Glutamatergic neuron (in vitro differentiated cells): ENCODE measurements at regions not wholly inside any gene's neighbourhood (a gene's known extent, or its start where the extent isn't known, plus 50 kb on each side); places are given as distances from the start of the nearest gene placed in this dataset.
"Not testable (repeated sequence)": the region's sequence is repeated elsewhere in the genome, so short reads cannot be mapped to it uniquely, and the experiment has no call there.

ENCODE experiments used
- DNase-seq: peaks from one replicate; pipeline ENCODE4 v3.0.0; 2022
- H3K27ac Mint-ChIP-seq: one replicate; pipeline ENCODE4 v1.8.0; 2020; ENCODE audit warnings: mild to moderate bottlenecking, mixed read lengths, inconsistent platforms; ENCODE audit not compliant: unreplicated experiment
- H3K27me3 Mint-ChIP-seq: one replicate; pipeline ENCODE4 v1.8.0; 2020; ENCODE audit warnings: mild to moderate bottlenecking, moderate library complexity, mixed read lengths, inconsistent platforms; ENCODE audit not compliant: unreplicated experiment
- H3K36me3 Mint-ChIP-seq: one replicate; pipeline ENCODE4 v1.8.0; 2020; ENCODE audit warnings: mild to moderate bottlenecking, mixed read lengths, inconsistent platforms; ENCODE audit not compliant: unreplicated experiment
- H3K4me1 Mint-ChIP-seq: one replicate; pipeline ENCODE4 v1.8.0; 2020; ENCODE audit warnings: mild to moderate bottlenecking, low read depth, mixed read lengths, inconsistent platforms; ENCODE audit not compliant: unreplicated experiment
- H3K4me3 Mint-ChIP-seq: one replicate; pipeline ENCODE4 v1.8.0; 2020; ENCODE audit warnings: mild to moderate bottlenecking, mixed read lengths, inconsistent platforms; ENCODE audit not compliant: unreplicated experiment
- H3K9me3 Mint-ChIP-seq: one replicate; pipeline ENCODE4 v1.8.0; 2020; ENCODE audit warnings: mild to moderate bottlenecking, moderate library complexity, mixed read lengths, inconsistent platforms; ENCODE audit not compliant: unreplicated experiment
- CTCF ChIP-seq: fragments of 200-600 bp; sonication (generic); IDR thresholded peaks from one replicate; pipeline ENCODE4 v1.5.0; 2021; ENCODE audit not compliant: partially characterized antibody, unreplicated experiment

DNA sequence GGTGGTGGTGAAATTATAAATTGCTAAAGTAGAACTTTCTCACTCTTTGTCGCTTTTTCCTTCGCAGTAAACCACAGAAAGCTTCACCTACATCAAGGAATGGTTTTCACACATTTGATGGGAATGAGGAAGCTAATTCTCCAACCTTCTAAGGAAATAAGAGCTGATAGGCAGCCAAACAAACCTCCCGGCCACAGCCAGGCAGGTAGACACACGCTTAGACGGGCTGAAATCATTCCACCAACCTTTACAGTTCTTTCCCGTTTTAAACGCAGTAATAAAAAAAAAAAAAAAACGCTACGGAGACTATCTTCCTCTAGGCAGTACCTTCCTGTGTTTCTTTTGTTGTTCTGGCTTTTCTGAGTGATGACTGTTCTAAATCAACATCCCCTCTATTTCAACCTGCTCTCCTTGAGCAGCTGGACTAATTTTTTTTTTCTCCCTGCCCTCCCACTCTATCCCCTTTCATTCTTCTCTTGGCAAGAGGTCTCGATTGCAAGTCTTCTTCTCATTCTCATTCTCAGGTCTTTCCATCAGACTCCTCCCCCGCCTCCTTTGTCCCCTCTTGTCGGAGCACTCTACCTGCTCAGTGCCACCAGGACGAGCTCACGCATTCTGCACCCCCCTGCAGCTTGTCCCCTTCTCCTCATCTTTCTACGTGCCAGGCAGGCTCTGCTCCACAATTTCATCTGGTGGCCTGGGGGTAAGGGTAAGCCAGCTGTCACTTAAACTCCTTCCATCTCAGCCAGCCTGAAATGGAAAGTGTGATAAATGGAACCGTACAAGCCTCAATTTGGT, 391.1 kb upstream of the MDFIC2 start:
- Mint-ChIP-seq H3K36me3 (no peaks in the 10 kb centered on the region), H3K4me1 (no peaks in the 10 kb centered on the region), H3K4me3 (no peak overlapping the region), H3K27ac (peak overlapping the region; percentile 49), H3K9me3 (peaks cover 2% of the 10 kb centered on the region), H3K27me3 (no peaks in the 10 kb centered on the region)
- no peak for DNase-seq
- no peak for TF ChIP-seq CTCF

DNA sequence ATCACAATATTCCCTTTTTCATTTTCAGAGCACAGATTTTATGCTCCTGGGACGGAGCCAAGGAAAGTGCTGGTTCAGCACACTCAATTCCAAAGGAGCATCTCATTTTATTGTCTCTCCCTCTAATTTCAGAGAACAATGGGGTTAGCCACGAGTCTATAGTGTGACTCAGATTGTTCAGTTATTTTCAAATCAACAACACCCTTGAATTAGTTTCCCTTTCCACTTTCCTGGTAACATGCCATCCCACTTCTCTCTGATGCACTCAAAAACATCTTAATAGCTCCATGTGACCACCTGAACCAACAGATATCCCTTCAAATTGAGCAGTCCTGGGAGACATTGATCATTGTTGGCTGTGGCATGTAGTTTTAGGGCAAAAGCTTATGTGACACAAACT, 389.7 kb upstream of the MDFIC2 start:
- Mint-ChIP-seq H3K27me3 (no peaks in the 10 kb centered on the region), H3K27ac (no peak overlapping the region), H3K36me3 (no peaks in the 10 kb centered on the region), H3K9me3 (peaks cover 2% of the 10 kb centered on the region), H3K4me1 (no peaks in the 10 kb centered on the region), H3K4me3 (no peak overlapping the region)
- no peak for TF ChIP-seq CTCF
- no peak for DNase-seq

GRCh38 chr3:70684701-70685100, 372.3 kb upstream of the MDFIC2 start:
- Mint-ChIP-seq H3K27ac (no peak overlapping the region), H3K36me3 (peaks cover 7% of the 10 kb centered on the region), H3K4me1 (no peaks in the 10 kb centered on the region), H3K4me3 (no peak overlapping the region), H3K27me3 (no peaks in the 10 kb centered on the region), H3K9me3 (no peaks in the 10 kb centered on the region)
- no peak for TF ChIP-seq CTCF
- DNase-seq = no peak

GRCh38 chr3:70675810-70676209, 363.4 kb upstream of the MDFIC2 start:
- not testable (repeated sequence) for H3K4me3 Mint-ChIP-seq, H3K9me3 Mint-ChIP-seq, H3K27ac Mint-ChIP-seq, DNase-seq, H3K4me1 Mint-ChIP-seq, H3K27me3 Mint-ChIP-seq
- H3K36me3 Mint-ChIP-seq = peaks cover 13% of the 10 kb centered on the region

DNA sequence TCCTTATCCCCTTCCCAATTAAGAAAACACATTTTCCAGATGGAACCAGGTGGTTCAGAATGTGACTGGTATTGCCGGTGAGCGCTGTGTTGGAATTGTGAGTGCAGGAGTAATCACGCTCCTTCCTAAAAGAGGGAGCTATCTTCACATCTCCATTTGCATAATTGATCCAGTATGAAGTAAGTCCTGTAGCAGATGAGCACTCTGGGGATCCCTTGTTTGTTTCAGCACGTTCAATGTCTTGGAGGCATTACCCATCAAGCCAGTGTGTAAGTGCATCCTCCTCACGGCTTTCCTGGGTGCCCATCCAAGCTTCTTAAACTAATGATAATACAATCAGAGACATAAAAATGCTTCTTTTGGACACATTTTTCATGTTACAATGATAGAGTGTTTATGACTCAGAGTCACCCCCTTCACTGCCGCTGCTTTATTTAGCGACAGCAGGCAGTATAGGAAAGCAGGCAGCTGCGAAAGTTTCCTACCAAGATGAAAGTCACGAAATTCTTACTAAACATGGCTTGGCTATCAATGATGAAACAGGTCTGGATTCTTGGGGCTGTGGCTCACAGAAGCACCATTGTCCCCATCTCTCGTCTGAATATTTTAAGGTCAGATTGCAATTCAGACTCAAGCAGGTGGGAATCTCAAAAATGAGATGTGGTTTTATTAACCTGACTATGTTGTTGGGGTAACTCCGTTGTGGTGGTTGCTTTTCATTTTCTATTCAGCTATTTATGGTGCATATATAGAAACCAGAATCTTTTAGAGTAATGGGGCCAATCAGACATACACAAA, 346.3 kb upstream of the MDFIC2 start:
- peak overlapping the region; percentile 15 for H3K27ac Mint-ChIP-seq
- TF ChIP-seq CTCF = no peak
- no peaks in the 10 kb centered on the region for H3K36me3 Mint-ChIP-seq
- peaks cover 19% of the 10 kb centered on the region for H3K4me1 Mint-ChIP-seq
- H3K27me3 Mint-ChIP-seq = peaks cover 6% of the 10 kb centered on the region
- H3K9me3 Mint-ChIP-seq = peaks cover 6% of the 10 kb centered on the region
- peak; percentile 13 for DNase-seq
- H3K4me3 Mint-ChIP-seq = no peak overlapping the region
